GM20000 (cell line): ENCODE measurements at regions not wholly inside any gene's neighbourhood (a gene's known extent, or its start where the extent isn't known, plus 50 kb on each side); places are given as distances from the start of the nearest gene placed in this dataset.

ENCODE experiments used
- DNase-seq: peaks from one replicate; pipeline ENCODE4 v3.0.0; 2012; ENCODE audit warnings: low spot score
- CTCF ChIP-seq: IDR thresholded peaks from 2 replicates; pipeline ENCODE4 v1.5.1; 2012; ENCODE audit warnings: mild to moderate bottlenecking, control low read depth; ENCODE audit errors: extremely low read depth, missing control alignments

GRCh38 chr6:20325641-20326421 lies 75.8 kb upstream of the E2F3 start:
- no peak for DNase-seq
- TF ChIP-seq CTCF = no peak

- DNase-seq = no peak
- TF ChIP-seq CTCF = no peak
Measured at GRCh38 chr6:20326422-20326728, 75.3 kb upstream of the E2F3 start.

GRCh38 chr6:20327141-20327540 lies 74.5 kb upstream of the E2F3 start:
- no peak for TF ChIP-seq CTCF
- no peak for DNase-seq

GRCh38 chr6:20328266-20328923 lies 73.3 kb upstream of the E2F3 start:
- no peak for TF ChIP-seq CTCF
- DNase-seq = no peak

- DNase-seq = no peak
- no peak for TF ChIP-seq CTCF
Measured at GRCh38 chr6:20328924-20329300, 72.8 kb upstream of the E2F3 start.

GRCh38 chr6:20331042-20331441 lies 70.6 kb upstream of the E2F3 start:
- no peak for DNase-seq
- TF ChIP-seq CTCF = no peak

GRCh38 chr6:20331625-20332024 lies 70.1 kb upstream of the E2F3 start:
- DNase-seq = no peak
- TF ChIP-seq CTCF = no peak
